GM18526 (cell line): ENCODE measurements at regions not wholly inside any gene's neighbourhood (a gene's known extent, or its start where the extent isn't known, plus 50 kb on each side); places are given as distances from the start of the nearest gene placed in this dataset.

Source experiments
- POLR2A ChIP-seq: IDR thresholded peaks from 3 replicates; pipeline ENCODE4 v1.6.1; 2011; ENCODE audit not compliant: insufficient read length; ENCODE audit errors: extremely low read depth

DNA sequence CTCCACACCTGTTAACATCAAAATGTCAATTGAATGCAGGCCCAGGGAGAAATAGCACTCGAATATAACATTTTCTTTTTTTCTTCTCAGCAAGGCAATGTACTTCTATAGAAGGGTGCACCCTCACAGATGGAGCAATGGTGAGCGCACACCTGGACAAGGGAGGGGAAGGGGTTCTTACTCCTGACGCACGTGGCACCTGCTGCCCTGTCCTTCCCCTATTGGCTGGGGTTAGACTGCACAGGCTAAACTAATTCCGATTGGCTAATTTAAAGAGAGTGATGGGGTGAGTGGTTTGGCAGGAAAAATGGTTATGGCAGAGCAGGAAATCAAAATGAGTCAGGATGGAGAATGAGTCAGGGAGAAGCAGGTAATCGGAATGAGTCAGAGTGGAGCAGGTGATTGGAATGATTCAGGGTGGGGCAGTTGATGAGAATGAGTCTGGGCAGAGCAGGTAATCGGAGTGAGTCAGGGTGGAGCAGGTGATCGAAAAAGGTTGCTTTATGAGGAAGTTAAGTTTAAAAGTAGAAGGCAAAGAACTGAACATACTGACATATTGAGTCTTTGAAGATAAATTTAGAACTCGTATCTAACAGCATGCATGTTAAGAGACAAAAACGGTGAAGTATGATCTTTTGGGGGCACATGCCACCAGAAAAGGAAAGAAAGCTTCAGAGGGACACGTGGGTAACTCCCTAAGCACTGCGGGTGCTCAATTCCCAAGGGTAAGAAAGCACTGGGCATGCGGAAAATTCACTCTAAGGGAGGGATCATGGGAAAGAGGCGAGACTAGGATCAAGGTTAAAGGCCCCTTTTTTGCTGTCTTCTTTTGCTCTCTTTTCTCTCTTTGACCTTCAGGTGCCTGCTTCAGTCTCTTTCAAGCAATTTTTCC lies 72.9 kb upstream of the GALNT15 start:
- TF ChIP-seq POLR2A = no peak

DNA sequence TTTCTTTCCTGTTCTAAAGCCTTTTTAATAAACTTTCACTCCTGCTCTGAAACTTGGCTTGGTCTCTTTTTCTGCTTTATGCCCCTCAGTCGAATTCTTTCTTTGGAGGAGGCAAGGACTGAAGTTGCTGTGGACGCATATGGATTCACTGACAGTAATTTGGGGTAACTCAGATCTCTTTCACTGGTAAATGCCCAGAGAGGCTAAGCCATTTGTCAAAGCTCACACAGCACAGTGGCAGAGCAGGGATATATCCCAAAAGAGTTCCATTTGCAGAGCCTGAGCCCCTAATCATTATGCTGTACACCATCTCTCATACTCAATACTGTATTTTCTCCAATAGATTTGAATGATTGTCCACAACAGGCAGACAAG lies 72.3 kb upstream of the GALNT15 start:
- TF ChIP-seq POLR2A = no peak

GRCh38 chr3:16102905-16103364 lies 71.5 kb upstream of the GALNT15 start:
- TF ChIP-seq POLR2A = no peak

- no peak for TF ChIP-seq POLR2A
These were observed 71.0 kb upstream of the GALNT15 start for GRCh38 chr3:16103472-16103871.

DNA sequence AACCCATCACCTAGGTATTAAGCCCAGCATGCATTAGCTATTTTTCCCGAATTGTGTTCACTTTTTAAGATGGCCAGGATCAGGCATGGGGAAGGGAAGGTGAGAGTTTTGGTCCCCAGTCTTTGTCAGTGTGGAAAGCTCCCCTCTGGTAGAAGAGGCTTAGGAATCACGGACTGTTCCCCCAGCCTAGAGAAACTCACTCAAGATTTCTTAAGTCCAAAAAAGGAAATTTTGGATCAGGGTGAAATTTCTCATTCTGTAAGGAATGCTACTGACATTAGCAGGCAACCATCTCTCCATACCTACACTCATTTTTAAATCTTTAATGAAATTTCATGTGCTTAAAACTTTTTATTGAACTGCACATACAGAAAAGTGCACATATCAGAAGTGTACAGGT lies 70.3 kb upstream of the GALNT15 start:
- TF ChIP-seq POLR2A = no peak

DNA sequence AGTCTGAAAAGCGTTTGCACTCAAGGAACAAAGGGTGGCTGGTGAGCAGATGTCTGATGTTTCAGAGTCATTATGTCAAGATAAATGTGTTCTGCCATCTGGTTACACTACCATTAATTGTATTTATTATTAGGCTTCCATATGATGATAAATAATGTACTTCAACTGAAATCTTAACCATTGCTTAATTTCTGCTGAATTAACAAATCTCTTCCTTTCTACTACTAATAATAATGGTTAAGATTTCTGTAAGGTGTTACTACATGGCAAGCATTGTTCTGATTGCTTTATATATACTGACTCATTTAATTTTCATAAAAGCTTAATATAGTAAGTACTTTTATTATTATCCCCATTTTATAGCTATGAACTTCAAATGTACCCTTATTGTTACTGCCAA lies 68.4 kb upstream of the GALNT15 start:
- no peak for TF ChIP-seq POLR2A

GRCh38 chr3:16108424-16108823 lies 66.1 kb upstream of the GALNT15 start:
- TF ChIP-seq POLR2A = no peak

DNA sequence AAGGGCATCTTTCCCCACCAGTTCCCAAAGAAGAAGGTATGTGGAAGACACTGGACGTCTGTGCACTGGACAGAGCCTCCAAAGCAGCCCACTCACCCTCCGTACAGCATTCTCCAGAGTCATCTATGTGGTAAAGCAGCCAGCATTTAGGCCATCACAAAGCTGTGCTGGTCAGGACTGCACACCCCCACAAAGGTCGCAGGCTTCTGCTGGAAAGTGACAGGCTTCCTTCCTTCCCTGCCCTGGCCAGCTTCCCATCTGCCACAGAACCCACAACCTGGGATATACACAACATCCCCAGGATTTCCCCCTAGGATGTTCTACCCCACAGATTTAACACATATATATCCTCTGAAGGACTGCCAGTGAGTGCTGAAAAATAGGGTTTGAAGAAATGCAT lies 64.6 kb upstream of the GALNT15 start:
- TF ChIP-seq POLR2A = no peak

DNA sequence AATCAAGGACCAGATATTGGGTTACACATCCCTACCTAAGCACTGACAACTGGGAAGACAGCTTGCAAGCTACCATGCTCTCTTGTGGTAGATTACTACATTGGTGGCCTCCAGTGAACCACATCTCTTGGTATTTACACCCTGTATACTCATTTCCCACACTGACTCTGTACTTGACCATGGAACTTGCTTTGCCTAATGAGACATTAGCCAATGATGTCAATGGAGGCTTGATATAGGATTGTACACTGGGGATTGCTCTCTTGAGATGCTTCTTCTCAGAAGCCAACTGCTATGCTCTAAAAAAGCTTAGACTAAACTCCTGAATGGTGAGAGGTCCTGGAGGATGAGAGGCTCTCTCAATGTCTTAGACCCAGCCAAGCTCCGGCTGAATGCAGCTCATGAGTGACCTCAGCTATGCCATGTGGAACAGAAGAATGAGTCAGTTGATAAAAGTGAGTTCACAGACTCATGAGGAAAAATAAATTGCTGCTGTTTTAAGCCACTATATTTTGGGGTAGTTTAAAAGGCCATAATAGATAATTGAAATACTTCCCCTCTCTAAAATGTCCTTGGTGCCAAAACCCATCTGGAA lies 61.5 kb upstream of the GALNT15 start:
- no peak for TF ChIP-seq POLR2A

DNA sequence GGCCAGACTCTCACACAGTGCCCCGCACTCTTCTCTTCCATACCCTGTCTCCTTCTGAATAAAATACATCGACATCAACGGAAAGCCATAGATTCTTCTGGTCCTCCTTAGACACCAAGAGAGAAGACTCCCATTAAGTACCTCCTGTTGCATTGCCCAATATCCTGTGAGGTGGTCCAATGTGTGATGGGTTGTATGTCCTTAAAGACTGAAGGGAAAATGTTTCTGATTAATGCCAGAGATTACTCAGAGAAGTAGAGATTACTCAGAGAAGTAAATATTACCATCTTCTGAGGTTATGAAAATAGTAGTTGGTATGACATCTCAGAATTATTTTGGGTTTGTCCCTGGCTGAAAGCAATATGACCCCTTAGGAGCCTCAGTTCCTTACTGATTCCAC lies 60.8 kb upstream of the GALNT15 start:
- no peak for TF ChIP-seq POLR2A

GRCh38 chr3:16114429-16114828 lies 60.1 kb upstream of the GALNT15 start:
- no peak for TF ChIP-seq POLR2A

- no peak for TF ChIP-seq POLR2A
These were observed 59.5 kb upstream of the GALNT15 start for GRCh38 chr3:16114930-16115329.

DNA sequence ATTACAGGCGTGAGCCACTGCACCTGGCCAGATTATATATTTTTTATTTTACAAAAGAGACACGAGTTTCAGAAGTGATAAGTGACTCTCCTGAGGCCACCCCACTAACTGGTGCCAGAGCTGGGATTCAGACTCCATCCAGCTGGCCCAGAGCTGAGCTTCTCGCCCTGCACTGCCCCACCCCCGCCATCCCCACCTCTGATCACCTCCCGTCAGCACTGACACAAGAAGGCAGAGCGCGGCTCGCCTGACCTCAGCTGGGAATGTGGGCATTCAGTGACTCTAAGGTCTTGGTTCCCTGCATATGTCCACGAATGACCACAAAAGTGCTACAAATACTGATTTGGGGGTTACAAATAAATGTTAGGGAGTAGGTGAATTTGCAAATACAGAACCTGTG lies 56.1 kb upstream of the GALNT15 start:
- TF ChIP-seq POLR2A = no peak

DNA sequence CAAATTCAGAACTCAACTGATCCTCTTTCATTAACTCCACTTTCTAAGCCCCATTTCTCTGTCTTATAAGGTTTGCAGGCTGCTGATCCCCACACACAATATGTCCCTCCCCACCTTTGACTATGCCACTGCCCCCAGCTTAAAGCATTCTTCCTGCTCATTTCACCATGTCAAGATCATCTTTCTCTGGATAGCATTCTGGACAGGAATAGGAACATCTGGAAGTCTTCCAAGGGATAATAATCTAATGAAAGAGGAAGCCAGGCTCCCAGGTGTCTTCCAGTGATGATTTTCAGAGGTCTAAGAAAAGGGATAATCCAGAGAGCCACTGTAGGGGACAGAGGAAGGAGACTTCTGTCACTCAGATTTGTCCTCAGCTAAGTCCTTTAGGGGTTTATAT lies 54.6 kb upstream of the GALNT15 start:
- TF ChIP-seq POLR2A = no peak

GRCh38 chr3:16121391-16121790 lies 53.1 kb upstream of the GALNT15 start:
- no peak for TF ChIP-seq POLR2A

GRCh38 chr3:16122155-16122554 lies 52.3 kb upstream of the GALNT15 start:
- TF ChIP-seq POLR2A = no peak

DNA sequence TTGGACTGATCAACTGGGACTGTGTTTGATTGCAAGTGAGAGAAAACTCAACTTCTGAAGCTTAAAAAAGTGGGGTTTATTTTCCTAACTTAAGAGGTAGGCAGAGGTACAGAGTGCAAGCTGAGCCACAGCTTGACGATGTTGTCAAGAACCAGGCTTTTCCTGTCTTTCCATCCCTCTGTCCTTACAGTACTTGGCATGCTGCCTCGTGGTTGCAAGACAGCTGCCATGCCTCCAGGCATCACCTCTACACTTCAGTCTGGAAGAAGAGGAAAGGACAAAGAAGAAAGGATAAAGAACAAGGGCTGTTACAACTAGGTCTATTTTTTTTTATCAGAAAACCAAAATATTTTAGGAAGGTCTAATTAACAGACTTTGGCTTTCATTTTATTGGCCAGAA lies 51.8 kb upstream of the GALNT15 start:
- TF ChIP-seq POLR2A = no peak
